Peyer's patch (tissue), 4 donors: ENCODE measurements at regions not wholly inside any gene's neighbourhood (a gene's known extent, or its start where the extent isn't known, plus 50 kb on each side); places are given as distances from the start of the nearest gene placed in this dataset.

Experiments
- DNase-seq, 3 donors: peaks; one replicate each; pipeline ENCODE4 v3.0.0-alpha.2; 2017 to 2019
- H3K27ac ChIP-seq, 4 donors: fragments of 200-600 bp; sonication (generic); one replicate each; pipeline ENCODE4 v1.5.1; 2016 to 2019
- H3K27me3 ChIP-seq, 2 donors: fragments of 200-600 bp; sonication (generic); one replicate each; pipeline ENCODE4 v1.5.1; 2019
- H3K36me3 ChIP-seq, 3 donors: fragments of 200-600 bp; sonication (generic); one replicate each; pipeline ENCODE4 v1.5.1; 2016 to 2019
- H3K4me1 ChIP-seq, 4 donors: fragments of 200-600 bp; sonication (generic); one replicate each; pipeline ENCODE4 v1.5.1; 2016 to 2019
- H3K4me3 ChIP-seq, 4 donors: fragments of 200-600 bp; sonication (generic); 1 replicate in 3 of 4; 2 replicates in 1 of 4; pipeline ENCODE4 v1.5.1; 2016 to 2019; ENCODE audit warnings: mild to moderate bottlenecking in 1 of 4
- H3K9me3 ChIP-seq, 4 donors: fragments of 200-600 bp; sonication (generic); one replicate each; pipeline ENCODE4 v1.5.1; 2016 to 2019; ENCODE audit warnings: mild to moderate bottlenecking in 1 of 4
- CTCF ChIP-seq, 6 experiments: fragments of 450-650 bp in 4 of 6; fragments of 200-600 bp in 2 of 6; sonication (generic) in 1 of 6; IDR thresholded peaks; one replicate each; pipeline ENCODE4 v1.5.1; 2017 to 2019; ENCODE audit warnings: antibody characterized with exemption in 6 of 6, mild to moderate bottlenecking in 3 of 6, moderate library complexity in 1 of 6
- POLR2A ChIP-seq, 2 donors: fragments of 450-650 bp; IDR thresholded peaks; one replicate each; pipeline ENCODE4 v1.5.1; 2017; ENCODE audit warnings: antibody characterized with exemption in 2 of 2, mild to moderate bottlenecking in 2 of 2, moderate library complexity in 2 of 2

GRCh38 chr4:149980121-149980682 lies 98.0 kb upstream of the DCLK2 start:
- Histone ChIP-seq H3K4me1 (no peaks in the 10 kb centered on the region), H3K36me3 (no peaks in the 10 kb centered on the region), H3K9me3 (no peaks in the 10 kb centered on the region), H3K27ac (no peak overlapping the region), H3K27me3 (no peaks in the 10 kb centered on the region), H3K4me3 (no peak overlapping the region)
- DNase-seq = no peak
- TF ChIP-seq CTCF (IDR thresholded peaks at IDR 0.05) (no peak), POLR2A (IDR thresholded peaks at IDR 0.05) (no peak)

GRCh38 chr4:149980941-149981340 lies 97.3 kb upstream of the DCLK2 start:
- Histone ChIP-seq H3K9me3 (no peaks in the 10 kb centered on the region), H3K27me3 (no peaks in the 10 kb centered on the region), H3K36me3 (no peaks in the 10 kb centered on the region), H3K4me1 (no peaks in the 10 kb centered on the region), H3K27ac (no peak overlapping the region), H3K4me3 (no peak overlapping the region)
- peak in 2 of 3 donors; percentile 20 to 63 for DNase-seq
- TF ChIP-seq POLR2A (IDR thresholded peaks at IDR 0.05) (no peak), CTCF (IDR thresholded peaks at IDR 0.05) (peak in 5 of 6 experiments; percentile 37 to 77 (median 71))

- Histone ChIP-seq H3K9me3 (no peaks in the 10 kb centered on the region), H3K4me3 (no peak overlapping the region), H3K4me1 (no peaks in the 10 kb centered on the region), H3K36me3 (no peaks in the 10 kb centered on the region), H3K27me3 (no peaks in the 10 kb centered on the region), H3K27ac (no peak overlapping the region)
- TF ChIP-seq POLR2A (IDR thresholded peaks at IDR 0.05) = no peak
- DNase-seq = no peak
Observed at GRCh38 chr4:149983401-149983800, 94.8 kb upstream of the DCLK2 start.

GRCh38 chr4:149983931-149984330 lies 94.3 kb upstream of the DCLK2 start:
- no peak overlapping the region for H3K4me3 ChIP-seq

GRCh38 chr4:149985981-149986380 lies 92.3 kb upstream of the DCLK2 start:
- TF ChIP-seq POLR2A (IDR thresholded peaks at IDR 0.05) = no peak
- no peak for TF ChIP-seq CTCF (IDR thresholded peaks at IDR 0.05)
- Histone ChIP-seq H3K27me3 (no peaks in the 10 kb centered on the region), H3K27ac (no peak overlapping the region), H3K9me3 (no peaks in the 10 kb centered on the region), H3K4me1 (no peaks in the 10 kb centered on the region), H3K36me3 (no peaks in the 10 kb centered on the region), H3K4me3 (no peak overlapping the region)
- no peak for DNase-seq

More at GRCh38 chr4:149983931-149984330, 94.3 kb upstream of the DCLK2 start:
- Histone ChIP-seq H3K4me1 (no peaks in the 10 kb centered on the region), H3K36me3 (no peaks in the 10 kb centered on the region), H3K9me3 (no peaks in the 10 kb centered on the region), H3K27ac (no peak overlapping the region), H3K27me3 (no peaks in the 10 kb centered on the region)
- TF ChIP-seq POLR2A (IDR thresholded peaks at IDR 0.05) = no peak
- TF ChIP-seq CTCF (IDR thresholded peaks at IDR 0.05) = no peak
- DNase-seq = no peak

GRCh38 chr4:149986917-149987316 lies 91.3 kb upstream of the DCLK2 start:
- Histone ChIP-seq H3K9me3 (no peaks in the 10 kb centered on the region), H3K4me3 (no peak overlapping the region), H3K27ac (no peak overlapping the region), H3K36me3 (no peaks in the 10 kb centered on the region), H3K27me3 (no peaks in the 10 kb centered on the region), H3K4me1 (no peaks in the 10 kb centered on the region)
- TF ChIP-seq CTCF (IDR thresholded peaks at IDR 0.05) (no peak), POLR2A (IDR thresholded peaks at IDR 0.05) (no peak)
- no peak for DNase-seq
